B cell (primary cell): ENCODE measurements at regions not wholly inside any gene's neighbourhood (a gene's known extent, or its start where the extent isn't known, plus 50 kb on each side); places are given as distances from the start of the nearest gene placed in this dataset.

ENCODE experiments used
- ATAC-seq: fragments of 200-7000 bp; cut with Tn5 transposase; one replicate; pipeline ENCODE4 v1.10.0; 2021; ENCODE audit warnings: low read depth, mild to moderate bottlenecking, moderate number of reproducible peaks, moderate library complexity
- CTCF ChIA-PET: fragments of 350-600 bp; sonication (Branson Sonifier 250); formaldehyde crosslinking; loops from one replicate; lab custom pipeline; 2021; ENCODE audit warnings: antibody characterized with exemption, inconsistent platforms; lab: Charles Lee
- POLR2A ChIA-PET: fragments of 350-600 bp; sonication (Branson Sonifier 250); formaldehyde crosslinking; loops from one replicate; lab custom pipeline; 2021; ENCODE audit warnings: antibody characterized with exemption; lab: Charles Lee
- DNase-seq: peaks from one replicate; pipeline ENCODE4 v3.0.0; 2013
- H2AFZ ChIP-seq: 2 replicates; pipeline ENCODE4 v1.6.1; 2012; ENCODE audit warnings: mild to moderate bottlenecking, low read depth, low read length; ENCODE audit not compliant: insufficient read depth, poor library complexity, severe bottlenecking
- H3K27ac ChIP-seq, 2 donors: 1 replicate in 1 of 2; 2 replicates in 1 of 2; pipeline ENCODE4 v1.5.1; 2012 to 2013; ENCODE audit warnings: low read length in 2 of 2, mild to moderate bottlenecking in 2 of 2, moderate library complexity in 1 of 2
- H3K27me3 ChIP-seq, 4 experiments: fragments of 200-600 bp in 1 of 4; sonication (generic) in 1 of 4; replicated peaks in 1 of 4; 1 replicate in 2 of 4; 2 replicates in 2 of 4; pipeline versions ENCODE4 v1.6.1 to v1.7.0; 2013 to 2016; ENCODE audit warnings: low read length in 3 of 4, mild to moderate bottlenecking in 2 of 4, mixed read lengths in 1 of 4, moderate library complexity in 1 of 4; ENCODE audit not compliant: insufficient read depth in 4 of 4, control insufficient read depth in 3 of 4; ENCODE audit errors: control extremely low read depth in 1 of 4
- H3K36me3 ChIP-seq, 2 experiments: replicated peaks in 1 of 2; 1 replicate in 1 of 2; 2 replicates in 1 of 2; pipeline versions ENCODE4 v1.6.1 to v1.7.1; 2013; ENCODE audit warnings: low read length in 1 of 2; ENCODE audit not compliant: insufficient read depth in 2 of 2, control insufficient read depth in 1 of 2; ENCODE audit errors: control extremely low read depth in 1 of 2, extremely low read depth in 1 of 2
- H3K4me1 ChIP-seq, 2 donors: fragments of 200-600 bp in 1 of 2; sonication (generic) in 1 of 2; 1 replicate in 1 of 2; 2 replicates in 1 of 2; pipeline versions ENCODE4 v1.5.1 to v1.6.1; 2013 to 2017; ENCODE audit warnings: low read length in 2 of 2; ENCODE audit not compliant: control insufficient read depth in 2 of 2, insufficient read depth in 2 of 2
- H3K4me2 ChIP-seq: replicated peaks from 2 replicates; pipeline ENCODE3; 2012; ENCODE audit warnings: mild to moderate bottlenecking, low read depth, low read length; ENCODE audit not compliant: poor library complexity, severe bottlenecking
- H3K4me3 ChIP-seq, 5 experiments: fragments of 200-600 bp in 1 of 5; sonication (generic) in 1 of 5; 1 replicate in 3 of 5; 2 replicates in 2 of 5; pipeline versions ENCODE4 v1.5.1 to v1.7.0; 2011 to 2016; ENCODE audit warnings: low read length in 4 of 5, mild to moderate bottlenecking in 4 of 5, low read depth in 2 of 5, control low read depth in 1 of 5, moderate library complexity in 1 of 5; ENCODE audit not compliant: insufficient read depth in 1 of 5; ENCODE audit errors: control extremely low read depth in 1 of 5, extremely low read depth in 1 of 5
- H3K79me2 ChIP-seq: fragments of 200-600 bp; sonication (generic); one replicate; pipeline ENCODE4 v1.6.0; 2016; ENCODE audit warnings: low read length; ENCODE audit not compliant: control insufficient read depth, insufficient read depth
- H3K9ac ChIP-seq: fragments of 200-600 bp; sonication (generic); 2 replicates; pipeline ENCODE4 v1.6.1; 2017; ENCODE audit warnings: mild to moderate bottlenecking, low read length, moderate library complexity
- H3K9me3 ChIP-seq, 3 donors: one replicate each; pipeline versions ENCODE4 v1.6.1 to v1.7.1; 2013; ENCODE audit warnings: low read length in 2 of 3; ENCODE audit not compliant: control insufficient read depth in 2 of 3, insufficient read depth in 1 of 3; ENCODE audit errors: control extremely low read depth in 1 of 3
- H4K20me1 ChIP-seq: 2 replicates; pipeline ENCODE4 v1.6.0; 2012; ENCODE audit warnings: mild to moderate bottlenecking, low read length; ENCODE audit not compliant: insufficient read depth, control insufficient read depth, poor library complexity, severe bottlenecking
- H3K27ac Mint-ChIP-seq: one replicate; pipeline ENCODE4 v1.8.0; 2021; ENCODE audit warnings: mixed read lengths
- H3K27me3 Mint-ChIP-seq: one replicate; pipeline ENCODE4 v1.8.0; 2021; ENCODE audit warnings: mixed read lengths
- H3K4me1 Mint-ChIP-seq: one replicate; pipeline ENCODE4 v1.8.0; 2021; ENCODE audit warnings: mixed read lengths
- H3K4me3 Mint-ChIP-seq: one replicate; pipeline ENCODE4 v1.8.0; 2021; ENCODE audit warnings: mixed read lengths
- H3K9me3 Mint-ChIP-seq: one replicate; pipeline ENCODE4 v1.8.0; 2022; ENCODE audit warnings: mixed read lengths; ENCODE audit not compliant: insufficient read depth
- CTCF ChIP-seq: fragments of 200-600 bp; IDR thresholded peaks from one replicate; pipeline ENCODE4 v1.8.0; 2022; ENCODE audit warnings: antibody characterized with exemption, mild to moderate bottlenecking
- EZH2 ChIP-seq: IDR thresholded peaks from 2 replicates; pipeline ENCODE4 v1.6.1; 2012; ENCODE audit warnings: borderline replicate concordance, low read depth, mild to moderate bottlenecking, moderate library complexity, low read length; ENCODE audit not compliant: insufficient read depth, poor library complexity, severe bottlenecking
- WGBS: methylation state at CpG from one replicate; pipeline ENCODE4 v1.1.5; 2013; ENCODE audit warnings: missing lambda C conversion rate; ENCODE audit not compliant: insufficient coverage; 5-methylcytosine and 5-hydroxymethylcytosine counted together
- intact Hi-C: fragments of 100-400 bp; cut with micrococcal nuclease; formaldehyde crosslinking; loops from one replicate; pipeline ENCODE4 v1.10.0; 2022

- Mint-ChIP-seq H3K9me3 (peaks cover 17% of the 10 kb centered on the region), H3K27me3 (peaks cover 15% of the 10 kb centered on the region), H3K4me3 (no peak overlapping the region), H3K4me1 (no peaks in the 10 kb centered on the region), H3K27ac (no peak overlapping the region)
- ChIA-PET POLR2A (no interaction called here), CTCF (no interaction called here)
- no peak for DNase-seq
- Histone ChIP-seq H3K79me2 (no peaks in the 10 kb centered on the region), H3K36me3 (no peaks in the 10 kb centered on the region), H3K27ac (no peak overlapping the region), H3K9me3 (peaks cover 0 to 7% (median 3%) of the 10 kb centered on the region in 3 donors), H3K27me3 (peaks cover 0 to 4% (median under 1%) of the 10 kb centered on the region in 4 experiments), H4K20me1 (no peaks in the 10 kb centered on the region), H3K4me3 (no peak overlapping the region), H3K4me2 (no peak overlapping the region), H3K9ac (no peak overlapping the region), H2AFZ (no peak overlapping the region), H3K4me1 (no peaks in the 10 kb centered on the region)
- intact Hi-C loops: no loop called here
- no peak for TF ChIP-seq EZH2
- no peak for TF ChIP-seq CTCF
- 70% methylated on average over 2 of the region's 3 CpGs for WGBS
- no peak for ATAC-seq
Measured at GRCh38 chr5:73351593-73351992, 97.0 kb downstream of the FOXD1 start.

- Mint-ChIP-seq H3K27me3 (peaks cover 15% of the 10 kb centered on the region), H3K9me3 (peaks cover 14% of the 10 kb centered on the region), H3K4me1 (no peaks in the 10 kb centered on the region), H3K4me3 (no peak overlapping the region), H3K27ac (no peak overlapping the region)
- H3K4me2 ChIP-seq: no peak overlapping the region
- H3K27me3 ChIP-seq: no peaks in the 10 kb centered on the region
- peaks cover 0 to 7% (median 3%) of the 10 kb centered on the region in 3 donors for H3K9me3 ChIP-seq
- CTCF ChIA-PET: no interaction called here
- TF ChIP-seq CTCF (no peak), EZH2 (no peak)
- H4K20me1 ChIP-seq: no peaks in the 10 kb centered on the region
- no peak overlapping the region for H3K4me3 ChIP-seq
- ATAC-seq (no peak), DNase-seq (no peak)
- no peak overlapping the region for H3K9ac ChIP-seq
- no peaks in the 10 kb centered on the region for H3K36me3 ChIP-seq
- intact Hi-C loops: no loop called here
- no CpG with 5 or more reads among the region's 1 CpG for WGBS
- no peaks in the 10 kb centered on the region for H3K4me1 ChIP-seq
- no peak overlapping the region for H3K27ac ChIP-seq
- no peak overlapping the region for H2AFZ ChIP-seq
- POLR2A ChIA-PET: no interaction called here
- no peaks in the 10 kb centered on the region for H3K79me2 ChIP-seq
Measured at GRCh38 chr5:73346878-73347408, 101.6 kb downstream of the FOXD1 start.
